GM12878 (cell line): ENCODE measurements at regions not wholly inside any gene's neighbourhood (a gene's known extent, or its start where the extent isn't known, plus 50 kb on each side); places are given as distances from the start of the nearest gene placed in this dataset.

Source experiments
- ATAC-seq: fragments of 200-7000 bp; cut with Tn5 transposase; 3 replicates; pipeline ENCODE4 v1.9.1; 2020; ENCODE audit warnings: mild to moderate bottlenecking, moderate library complexity
- BruUV-seq: library from RNA; stranded (reverse); fragments of 400-500 nt; replicated peaks from 2 replicates; lab custom pipeline; 2021; lab: Mats Ljungman, UMichigan
- CTCF ChIA-PET: fragments of 300-600 bp; sonication (Branson Sonifier 250); formaldehyde crosslinking; extraction: SDS; loops from one replicate; lab custom pipeline; 2021; ENCODE audit warnings: inconsistent platforms; lab: Yijun Ruan, JAX
- POLR2A ChIA-PET: fragments of 350-600 bp; formaldehyde crosslinking; extraction: SDS; loops from one replicate; lab custom pipeline; 2021; ENCODE audit warnings: inconsistent platforms; lab: Charles Lee
- RAD21 ChIA-PET: fragments of 300-600 bp; sonication (Branson Sonifier 250); formaldehyde crosslinking; loops from one replicate; lab custom pipeline; 2023; ENCODE audit warnings: antibody characterized with exemption; ENCODE audit not compliant: unreplicated experiment; lab: Charles Lee
- SMC1A ChIA-PET: fragments of 300-600 bp; sonication (Branson Sonifier 250); formaldehyde crosslinking; loops from one replicate; lab custom pipeline; 2023; ENCODE audit not compliant: unreplicated experiment, uncharacterized antibody; lab: Charles Lee
- DNase-seq: peaks from one replicate; pipeline ENCODE4 v3.0.0-alpha.2; 2011; ENCODE audit warnings: low read depth, low spot score
- FAIRE-seq: peaks from 3 replicates; lab custom pipeline; 2011; peaks lifted over from hg19 to GRCh38; lab: Jason Lieb, UNC
- H2AFZ ChIP-seq: 2 replicates; pipeline ENCODE4 v1.6.0; 2011; ENCODE audit warnings: low read depth, low read length, control low read depth; ENCODE audit not compliant: control insufficient read depth
- H3K27ac ChIP-seq: 2 replicates; pipeline ENCODE4 v1.5.1; 2011; ENCODE audit warnings: control low read depth; ENCODE audit not compliant: control insufficient read depth, insufficient read depth
- H3K27me3 ChIP-seq, 2 experiments: replicated peaks in 1 of 2; 2 replicates each; pipeline versions ENCODE4 v1.6.0 to v1.6.1; 2011; ENCODE audit warnings: low read length in 1 of 2; ENCODE audit not compliant: control insufficient read depth in 2 of 2, insufficient read depth in 2 of 2
- H3K36me3 ChIP-seq, 2 experiments: 2 replicates each; pipeline ENCODE4 v1.5.1; 2011; ENCODE audit warnings: low read length in 1 of 2; ENCODE audit not compliant: control insufficient read depth in 2 of 2, insufficient read depth in 2 of 2
- H3K4me1 ChIP-seq: 2 replicates; pipeline ENCODE4 v1.6.1; 2011; ENCODE audit warnings: mild to moderate bottlenecking, low read length, moderate library complexity, mixed read lengths; ENCODE audit not compliant: control insufficient read depth, insufficient read depth
- H3K4me2 ChIP-seq: 2 replicates; pipeline ENCODE4 v1.6.0; 2011; ENCODE audit warnings: control low read depth; ENCODE audit not compliant: control insufficient read depth, insufficient read depth
- H3K4me3 ChIP-seq: fragments of 200-600 bp; sonication (generic); 2 replicates; pipeline ENCODE4 v1.5.1; 2016
- H3K79me2 ChIP-seq: 2 replicates; pipeline ENCODE4 v1.6.0; 2011; ENCODE audit warnings: low read length; ENCODE audit not compliant: control insufficient read depth, insufficient read depth
- H3K9ac ChIP-seq: 2 replicates; pipeline ENCODE4 v1.8.0; 2011; ENCODE audit warnings: low read length, control low read depth, mixed read lengths; ENCODE audit not compliant: control insufficient read depth, insufficient read depth
- H3K9me3 ChIP-seq: replicated peaks from 3 replicates; pipeline ENCODE4 v1.5.1; 2011; ENCODE audit warnings: mild to moderate bottlenecking, low read length; ENCODE audit not compliant: control insufficient read depth, insufficient read depth
- H4K20me1 ChIP-seq: 2 replicates; pipeline ENCODE4 v1.6.0; 2011; ENCODE audit not compliant: control insufficient read depth, insufficient read depth
- CHD4 ChIP-seq: fragments of 200-600 bp; sonication (generic); IDR thresholded peaks from 2 replicates; pipeline ENCODE4 v1.6.1; 2016; ENCODE audit warnings: mild to moderate bottlenecking
- JUNB ChIP-seq: IDR thresholded peaks from 2 replicates; pipeline ENCODE4 v1.6.1; 2016; ENCODE audit warnings: antibody characterized with exemption, mild to moderate bottlenecking
- MTA3 ChIP-seq: IDR thresholded peaks from 2 replicates; pipeline ENCODE4 v1.6.1; 2012; ENCODE audit warnings: low read length, inconsistent platforms, borderline replicate concordance
- NFYB ChIP-seq: IDR thresholded peaks from 2 replicates; pipeline ENCODE4 v1.6.1; 2011; ENCODE audit warnings: low read depth, mild to moderate bottlenecking, low read length, improper control_type of control experiment, moderate library complexity; ENCODE audit not compliant: insufficient read depth
- POLR2AphosphoS5 ChIP-seq: IDR thresholded peaks from 2 replicates; pipeline ENCODE4 v1.6.1; 2011; ENCODE audit warnings: mild to moderate bottlenecking, low read length, inconsistent platforms
- SREBF2 ChIP-seq: IDR thresholded peaks from 2 replicates; pipeline ENCODE4 v1.6.1; 2012; ENCODE audit warnings: mild to moderate bottlenecking, low read length
- STAT3 ChIP-seq: IDR thresholded peaks from 2 replicates; pipeline ENCODE4 v1.6.1; 2011; ENCODE audit warnings: low read depth, low read length, improper control_type of control experiment
- WGBS: methylation state at CpG from one replicate; pipeline ENCODE4 v1.1.6; 2016; ENCODE audit warnings: low lambda C conversion rate; ENCODE audit not compliant: insufficient replicate concordance, insufficient coverage; ENCODE audit errors: missing lambda C conversion rate; 5-methylcytosine and 5-hydroxymethylcytosine counted together
- in situ Hi-C: fragments of 300-500 bp; cut with MboI; formaldehyde crosslinking; loops from 9 replicates; pipeline ENCODE4 v1.14.3; 2018; ENCODE audit warnings: mixed read lengths
- intact Hi-C: fragments of 100-400 bp; cut with micrococcal nuclease; formaldehyde crosslinking; loops from one replicate; pipeline ENCODE4 v1.14.2; 2022; ENCODE audit not compliant: unreplicated experiment
- TF ChIP-seq, protein P1 (sequence below): IDR thresholded peaks from 2 replicates; pipeline ENCODE4 v1.6.1; 2012; ENCODE audit warnings: low read depth, low read length, improper control_type of control experiment
- TF ChIP-seq, protein P2 (sequence below): fragments of 450-650 bp; conservative IDR thresholded peaks from 2 replicates; pipeline ENCODE4 v1.6.1; 2017; ENCODE audit warnings: mild to moderate bottlenecking, moderate library complexity

DNA sequence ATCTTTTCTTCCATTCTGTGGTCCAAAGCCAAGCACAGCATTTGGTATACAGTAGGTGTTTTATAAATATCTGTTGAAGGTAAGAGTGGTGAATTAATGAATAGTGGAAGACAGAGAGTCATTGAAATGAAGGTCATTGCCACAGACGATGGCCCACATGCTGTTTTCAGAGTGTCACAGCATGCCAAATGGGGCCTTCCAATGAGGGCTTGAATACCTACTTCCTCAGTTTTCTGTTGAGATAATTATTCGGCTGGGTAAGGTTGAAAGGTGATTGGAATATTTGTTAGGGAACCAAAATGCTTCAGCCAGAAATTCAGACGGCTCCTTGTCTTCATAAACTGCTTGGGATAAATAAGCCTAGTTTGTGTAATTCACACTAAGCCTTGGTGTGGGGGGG is 205.3 kb upstream of the TBL1XR1 start:
- no peak overlapping the region for H3K27ac ChIP-seq
- no peaks in the 10 kb centered on the region for H3K79me2 ChIP-seq
- DNase-seq (no peak), FAIRE-seq (no peak), ATAC-seq (no peak)
- no peak overlapping the region for H2AFZ ChIP-seq
- H4K20me1 ChIP-seq, result no peaks in the 10 kb centered on the region
- TF ChIP-seq POLR2AphosphoS5 (no peak), CHD4 (no peak), SREBF2 (no peak), NFYB (no peak)
- H3K36me3 ChIP-seq, result no peaks in the 10 kb centered on the region
- ChIA-PET CTCF (no interaction called here), RAD21 (interaction anchor here (1.3 kb wide), 1 partner anchor 8 kb away, joined by 3 read pairs; no protein-coding TSS in a partner anchor), SMC1A (interaction anchor here (0.6 kb wide), 1 partner anchor 40 kb away, joined by 3 read pairs; no protein-coding TSS in a partner anchor), POLR2A (no interaction called here)
- in situ Hi-C loops, result no loop called here
- H3K4me3 ChIP-seq, result no peak overlapping the region
- no peak overlapping the region for H3K4me2 ChIP-seq
- no peaks in the 10 kb centered on the region; the same call in 2 of the 3 replicates for H3K9me3 ChIP-seq
- H3K27me3 ChIP-seq, result no peaks in the 10 kb centered on the region
- H3K4me1 ChIP-seq, result no peaks in the 10 kb centered on the region
- intact Hi-C loops, result no loop called here
- WGBS, result 57% methylated on average over 3 of the region's 3 CpGs
- H3K9ac ChIP-seq, result no peak overlapping the region
- BruUV-seq, result no TSS peak

DNA sequence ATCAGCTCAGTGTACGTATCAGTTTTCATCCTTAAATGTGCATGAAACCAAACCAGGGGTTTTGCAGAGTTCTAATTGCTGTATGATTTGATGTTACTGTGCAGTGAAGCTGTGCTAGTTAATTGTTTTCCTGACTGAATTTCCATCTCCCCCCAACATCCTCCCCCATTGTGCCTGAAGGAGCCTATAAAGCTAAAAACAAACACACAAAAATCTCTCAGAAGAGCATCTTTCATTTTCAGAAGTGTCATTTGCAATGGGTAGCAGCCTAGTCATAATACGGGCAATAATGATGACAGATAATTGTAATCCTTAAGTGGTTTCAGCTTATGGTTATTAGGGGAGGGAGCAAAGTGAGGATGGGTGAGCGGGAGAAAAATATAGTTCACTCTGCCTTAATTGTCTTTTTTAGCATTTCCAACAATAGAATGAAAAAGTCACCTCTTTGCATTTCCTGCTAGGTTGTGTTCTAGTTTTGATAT is 207.9 kb upstream of the TBL1XR1 start:
- in situ Hi-C loops, result no loop called here
- CTCF ChIA-PET, result interaction anchor here (0.6 kb wide), 1 partner anchor 26 kb away, joined by 4 read pairs; no protein-coding TSS in a partner anchor
- FAIRE-seq, result no peak

More for the DNA sequence above, 207.9 kb upstream of the TBL1XR1 start:
- TF ChIP-seq, protein P1, sequence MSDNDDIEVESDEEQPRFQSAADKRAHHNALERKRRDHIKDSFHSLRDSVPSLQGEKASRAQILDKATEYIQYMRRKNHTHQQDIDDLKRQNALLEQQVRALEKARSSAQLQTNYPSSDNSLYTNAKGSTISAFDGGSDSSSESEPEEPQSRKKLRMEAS, result no peak
- no peak for TF ChIP-seq MTA3
- TF ChIP-seq, protein P2, sequence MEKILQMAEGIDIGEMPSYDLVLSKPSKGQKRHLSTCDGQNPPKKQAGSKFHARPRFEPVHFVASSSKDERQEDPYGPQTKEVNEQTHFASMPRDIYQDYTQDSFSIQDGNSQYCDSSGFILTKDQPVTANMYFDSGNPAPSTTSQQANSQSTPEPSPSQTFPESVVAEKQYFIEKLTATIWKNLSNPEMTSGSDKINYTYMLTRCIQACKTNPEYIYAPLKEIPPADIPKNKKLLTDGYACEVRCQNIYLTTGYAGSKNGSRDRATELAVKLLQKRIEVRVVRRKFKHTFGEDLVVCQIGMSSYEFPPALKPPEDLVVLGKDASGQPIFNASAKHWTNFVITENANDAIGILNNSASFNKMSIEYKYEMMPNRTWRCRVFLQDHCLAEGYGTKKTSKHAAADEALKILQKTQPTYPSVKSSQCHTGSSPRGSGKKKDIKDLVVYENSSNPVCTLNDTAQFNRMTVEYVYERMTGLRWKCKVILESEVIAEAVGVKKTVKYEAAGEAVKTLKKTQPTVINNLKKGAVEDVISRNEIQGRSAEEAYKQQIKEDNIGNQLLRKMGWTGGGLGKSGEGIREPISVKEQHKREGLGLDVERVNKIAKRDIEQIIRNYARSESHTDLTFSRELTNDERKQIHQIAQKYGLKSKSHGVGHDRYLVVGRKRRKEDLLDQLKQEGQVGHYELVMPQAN, result no peak
- TF ChIP-seq STAT3, result no peak
- 0 out of 2 replicates have a peak, but pooled peaks have one; percentile 8 for TF ChIP-seq JUNB
- DNase-seq, result no peak
- intact Hi-C loops, result no loop called here
- Histone ChIP-seq H3K27me3 (no peaks in the 10 kb centered on the region), H3K9ac (no peak overlapping the region), H3K79me2 (no peaks in the 10 kb centered on the region), H3K4me2 (no peak overlapping the region), H3K36me3 (no peaks in the 10 kb centered on the region), H2AFZ (no peak overlapping the region), H3K4me1 (no peaks in the 10 kb centered on the region), H3K27ac (no peak overlapping the region), H4K20me1 (no peaks in the 10 kb centered on the region), H3K4me3 (no peak overlapping the region), H3K9me3 (no peaks in the 10 kb centered on the region)
- RAD21 ChIA-PET, result no interaction called here
- no peak for ATAC-seq
- POLR2A ChIA-PET, result no interaction called here
- SMC1A ChIA-PET, result interaction anchor here (0.9 to 1.0 kb wide), 3 partner anchors 14 to 59 kb away, joined by 3 read pairs; no protein-coding TSS in a partner anchor
- no TSS peak for BruUV-seq
- 34% methylated on average over 3 of the region's 3 CpGs for WGBS
